ENCODE measurements at regions not wholly inside any gene's neighbourhood (a gene's known extent, or its start where the extent isn't known, plus 50 kb on each side); places are given as distances from the start of the nearest gene placed in this dataset.

DNA sequence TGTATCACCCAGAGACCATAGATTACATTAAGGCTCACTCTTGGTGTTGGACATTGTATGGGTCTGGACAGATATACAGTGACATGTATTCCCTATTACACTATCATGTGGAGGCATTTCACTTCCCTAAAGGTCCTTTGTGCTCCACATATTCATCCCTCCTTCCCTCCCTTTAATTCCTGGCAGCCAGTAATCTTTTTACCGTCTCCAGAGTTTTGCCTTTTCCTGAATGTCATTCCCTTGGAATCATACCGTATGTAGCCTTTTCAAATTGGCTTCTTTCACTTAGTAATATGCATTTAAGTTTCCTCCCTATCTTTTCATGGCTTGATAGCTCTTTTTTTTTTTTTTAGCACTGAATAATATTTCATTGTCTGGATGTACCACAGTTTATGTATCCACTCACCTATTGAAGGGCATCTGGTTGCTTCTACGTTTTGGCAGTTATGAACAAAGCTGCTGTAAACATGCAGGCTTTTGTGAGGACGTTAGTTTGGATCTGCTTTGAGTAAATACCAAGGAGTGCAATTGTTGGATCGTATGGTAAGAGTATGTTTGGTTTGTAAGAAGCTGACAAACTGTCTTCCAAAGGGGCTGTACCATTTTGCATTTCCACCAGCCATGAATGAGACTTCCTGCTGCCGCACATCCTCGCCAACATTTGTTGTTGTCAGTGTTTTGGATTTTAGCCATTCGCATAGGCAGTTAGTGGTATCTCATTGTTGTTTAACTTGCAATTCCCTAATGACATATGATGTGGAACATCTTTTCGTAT, 122.1 kb upstream of the SMIM23 start:
- Histone ChIP-seq H3K9ac (ENCODE audit: insufficient read depth, low read length) (no peak overlapping the region), H3K36me3 (ENCODE audit: control insufficient read depth, insufficient read depth, low read length) (no peaks in the 10 kb centered on the region), H3K4me2 (ENCODE audit: extremely low read depth, insufficient read depth, low read length) (no peak overlapping the region), H3K79me2 (ENCODE audit: control insufficient read depth, insufficient read depth, low read length) (no peaks in the 10 kb centered on the region), H2AFZ (ENCODE audit: low read length) (no peak overlapping the region), H3K27ac (ENCODE audit: insufficient read depth, low read length) (no peak overlapping the region), H3K9me3 (ENCODE audit: control insufficient read depth, insufficient read depth, low read depth, low read length) (no peaks in the 10 kb centered on the region), H3K4me1 (ENCODE audit: control insufficient read depth, extremely low read depth, insufficient read depth, low read length) (no peaks in the 10 kb centered on the region), H4K20me1 (ENCODE audit: control insufficient read depth, extremely low read depth, insufficient read depth, low read length) (no peaks in the 10 kb centered on the region), H3K4me3 (replicated peaks in 1 of 4; ENCODE audit: control extremely low read depth in 1 of 4, insufficient read depth in 1 of 4, low read depth in 3 of 4, low read length in 4 of 4) (no peak overlapping the region), H3K27me3 (ENCODE audit: control insufficient read depth, insufficient read depth, low read length) (no peaks in the 10 kb centered on the region)
- TF ChIP-seq EZH2 (IDR thresholded peaks at IDR 0.05; ENCODE audit: low read length, missing control alignments): no peak
- TF ChIP-seq, protein P1, sequence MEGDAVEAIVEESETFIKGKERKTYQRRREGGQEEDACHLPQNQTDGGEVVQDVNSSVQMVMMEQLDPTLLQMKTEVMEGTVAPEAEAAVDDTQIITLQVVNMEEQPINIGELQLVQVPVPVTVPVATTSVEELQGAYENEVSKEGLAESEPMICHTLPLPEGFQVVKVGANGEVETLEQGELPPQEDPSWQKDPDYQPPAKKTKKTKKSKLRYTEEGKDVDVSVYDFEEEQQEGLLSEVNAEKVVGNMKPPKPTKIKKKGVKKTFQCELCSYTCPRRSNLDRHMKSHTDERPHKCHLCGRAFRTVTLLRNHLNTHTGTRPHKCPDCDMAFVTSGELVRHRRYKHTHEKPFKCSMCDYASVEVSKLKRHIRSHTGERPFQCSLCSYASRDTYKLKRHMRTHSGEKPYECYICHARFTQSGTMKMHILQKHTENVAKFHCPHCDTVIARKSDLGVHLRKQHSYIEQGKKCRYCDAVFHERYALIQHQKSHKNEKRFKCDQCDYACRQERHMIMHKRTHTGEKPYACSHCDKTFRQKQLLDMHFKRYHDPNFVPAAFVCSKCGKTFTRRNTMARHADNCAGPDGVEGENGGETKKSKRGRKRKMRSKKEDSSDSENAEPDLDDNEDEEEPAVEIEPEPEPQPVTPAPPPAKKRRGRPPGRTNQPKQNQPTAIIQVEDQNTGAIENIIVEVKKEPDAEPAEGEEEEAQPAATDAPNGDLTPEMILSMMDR (conservative IDR thresholded peaks at IDR 0.05 in 1 of 2, IDR thresholded peaks at IDR 0.05 in 1 of 2; ENCODE audit: low read depth in 1 of 2, low read length in 2 of 2): no peak
- DNase-seq (ENCODE audit: low read depth in 2 of 2): no peak

DNA sequence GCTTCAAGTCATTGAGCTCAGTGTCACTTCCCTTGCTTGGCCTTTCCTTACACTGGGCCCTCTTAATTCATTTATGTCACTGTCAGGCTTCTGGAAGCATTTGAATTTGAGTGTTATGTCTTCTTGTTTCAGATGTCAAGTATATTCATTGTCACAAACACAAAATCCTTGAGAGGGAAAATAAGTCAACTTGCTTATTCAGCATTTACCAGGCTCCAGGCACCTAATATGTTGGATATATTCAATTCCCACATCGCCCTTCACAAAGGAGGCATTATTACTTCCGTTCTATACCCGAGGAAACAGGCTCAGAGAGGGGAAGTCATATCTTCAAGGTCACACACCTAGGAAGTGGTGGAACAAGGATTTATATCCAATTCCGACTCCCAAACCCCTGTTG, 121.1 kb upstream of the SMIM23 start:
- DNase-seq (ENCODE audit: low read depth in 2 of 2): no peak
- Histone ChIP-seq H3K9me3 (ENCODE audit: control insufficient read depth, insufficient read depth, low read depth, low read length) (no peaks in the 10 kb centered on the region), H2AFZ (ENCODE audit: low read length) (no peak overlapping the region), H3K4me3 (replicated peaks in 1 of 4; ENCODE audit: control extremely low read depth in 1 of 4, insufficient read depth in 1 of 4, low read depth in 3 of 4, low read length in 4 of 4) (no peak overlapping the region), H3K36me3 (ENCODE audit: control insufficient read depth, insufficient read depth, low read length) (no peaks in the 10 kb centered on the region), H3K79me2 (ENCODE audit: control insufficient read depth, insufficient read depth, low read length) (no peaks in the 10 kb centered on the region), H3K27ac (ENCODE audit: insufficient read depth, low read length) (no peak overlapping the region), H3K9ac (ENCODE audit: insufficient read depth, low read length) (no peak overlapping the region), H4K20me1 (ENCODE audit: control insufficient read depth, extremely low read depth, insufficient read depth, low read length) (no peaks in the 10 kb centered on the region), H3K4me2 (ENCODE audit: extremely low read depth, insufficient read depth, low read length) (no peak overlapping the region), H3K27me3 (ENCODE audit: control insufficient read depth, insufficient read depth, low read length) (no peaks in the 10 kb centered on the region), H3K4me1 (ENCODE audit: control insufficient read depth, extremely low read depth, insufficient read depth, low read length) (no peaks in the 10 kb centered on the region)
- TF ChIP-seq, protein P1 (conservative IDR thresholded peaks at IDR 0.05 in 1 of 2, IDR thresholded peaks at IDR 0.05 in 1 of 2; ENCODE audit: low read depth in 1 of 2, low read length in 2 of 2): no peak
- TF ChIP-seq EZH2 (IDR thresholded peaks at IDR 0.05; ENCODE audit: low read length, missing control alignments): no peak

DNA sequence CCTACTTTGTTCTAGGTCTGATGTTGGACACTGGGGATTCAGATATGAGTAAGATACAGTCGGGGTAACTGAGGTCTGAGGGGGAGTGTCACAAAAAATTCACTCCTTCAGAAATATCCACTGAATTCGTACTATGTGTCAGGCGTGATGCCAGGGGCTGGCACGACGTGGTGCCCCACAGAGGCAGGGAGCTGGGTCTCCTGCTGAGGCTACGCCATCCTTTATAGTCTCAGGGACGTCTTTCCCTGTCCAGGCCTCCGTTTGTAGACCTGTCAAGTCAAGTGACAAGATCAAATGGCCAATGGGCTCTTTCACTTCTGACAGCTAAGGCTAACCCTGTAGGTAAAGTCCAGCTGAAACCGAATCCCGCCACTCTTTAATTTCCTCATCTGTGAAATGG, 118.8 kb upstream of the SMIM23 start:
- TF ChIP-seq, protein P1 (conservative IDR thresholded peaks at IDR 0.05 in 1 of 2, IDR thresholded peaks at IDR 0.05 in 1 of 2; ENCODE audit: low read depth in 1 of 2, low read length in 2 of 2): no peak
- TF ChIP-seq EZH2 (IDR thresholded peaks at IDR 0.05; ENCODE audit: low read length, missing control alignments): no peak
- no peak overlapping the region for H3K4me2 ChIP-seq (ENCODE audit: extremely low read depth, insufficient read depth, low read length)
- H3K36me3 ChIP-seq (ENCODE audit: control insufficient read depth, insufficient read depth, low read length): no peaks in the 10 kb centered on the region
- DNase-seq (ENCODE audit: low read depth in 2 of 2): no peak
- no peaks in the 10 kb centered on the region for H3K79me2 ChIP-seq (ENCODE audit: control insufficient read depth, insufficient read depth, low read length)
- no peaks in the 10 kb centered on the region for H3K27me3 ChIP-seq (ENCODE audit: control insufficient read depth, insufficient read depth, low read length)
- H3K9me3 ChIP-seq (ENCODE audit: control insufficient read depth, insufficient read depth, low read depth, low read length): no peaks in the 10 kb centered on the region
- H2AFZ ChIP-seq (ENCODE audit: low read length): no peak overlapping the region
- no peaks in the 10 kb centered on the region for H4K20me1 ChIP-seq (ENCODE audit: control insufficient read depth, extremely low read depth, insufficient read depth, low read length)
- H3K4me1 ChIP-seq (ENCODE audit: control insufficient read depth, extremely low read depth, insufficient read depth, low read length): no peaks in the 10 kb centered on the region
- H3K27ac ChIP-seq (ENCODE audit: insufficient read depth, low read length): no peak overlapping the region
- H3K9ac ChIP-seq (ENCODE audit: insufficient read depth, low read length): no peak overlapping the region
- H3K4me3 ChIP-seq (replicated peaks in 1 of 4; ENCODE audit: control extremely low read depth in 1 of 4, insufficient read depth in 1 of 4, low read depth in 3 of 4, low read length in 4 of 4): no peak overlapping the region

Data from fibroblast of lung (primary cell).